GM23248 (cell line): ENCODE measurements at regions not wholly inside any gene's neighbourhood (a gene's known extent, or its start where the extent isn't known, plus 50 kb on each side); places are given as distances from the start of the nearest gene placed in this dataset.

Experiments used
- EZH2 ChIP-seq: fragments of 200-600 bp; sonication (generic); IDR thresholded peaks from 2 replicates; pipeline ENCODE4 v1.6.1; 2018; ENCODE audit warnings: antibody characterized with exemption, mild to moderate bottlenecking; ENCODE audit not compliant: insufficient read depth, poor library complexity, severe bottlenecking
- EZH2phosphoT487 ChIP-seq: fragments of 200-600 bp; sonication (generic); IDR thresholded peaks from 2 replicates; pipeline ENCODE4 v1.6.1; 2018; ENCODE audit warnings: antibody characterized with exemption, moderate library complexity, mild to moderate bottlenecking, low read depth; ENCODE audit not compliant: insufficient read depth

DNA sequence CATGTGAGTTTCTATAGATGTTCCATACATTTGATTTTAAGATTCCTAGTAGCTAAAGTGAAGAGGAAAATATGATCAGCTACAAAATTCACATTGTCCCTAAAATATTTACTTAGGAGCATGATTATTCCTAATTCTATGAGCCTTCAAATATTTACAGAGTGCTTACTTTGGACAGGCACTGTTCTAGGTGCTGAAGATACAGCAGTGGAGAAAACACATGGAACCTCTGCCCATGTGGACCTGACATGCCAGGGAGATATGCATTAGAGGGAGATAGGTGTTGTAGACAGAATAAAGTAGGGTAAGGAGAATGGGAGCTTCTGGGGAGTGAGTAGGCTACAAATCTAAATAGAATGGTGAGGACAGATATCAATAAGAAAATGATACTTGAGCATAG lies 62.6 kb upstream of the TACR1 start:
- no peak for TF ChIP-seq EZH2
- TF ChIP-seq EZH2phosphoT487: no peak
